ENCODE measurements at regions not wholly inside any gene's neighbourhood (a gene's known extent, or its start where the extent isn't known, plus 50 kb on each side); places are given as distances from the start of the nearest gene placed in this dataset.

- intact Hi-C loops (cut with micrococcal nuclease): no loop called here
- POLR2A ChIA-PET: no interaction called here
- Histone ChIP-seq H3K9ac (ENCODE audit: insufficient read depth in 1 of 2, low read depth in 2 of 2, low read length in 2 of 2) (no peak overlapping the region), H3K36me3 (ENCODE audit: control insufficient read depth, insufficient read depth, low read length) (no peaks in the 10 kb centered on the region), H3K27ac (ENCODE audit: extremely low read depth, low read depth, low read length) (no peak overlapping the region), H2AFZ (ENCODE audit: low read depth, low read length) (no peak overlapping the region), H3K9me3 (replicated peaks; ENCODE audit: control insufficient read depth, insufficient read depth, low read depth, low read length) (no peaks in the 10 kb centered on the region), H3K4me1 (replicated peaks in 1 of 2; ENCODE audit: control insufficient read depth in 2 of 2, insufficient read depth in 2 of 2, low read length in 2 of 2) (peaks cover 0 to 8% of the 10 kb centered on the region in 2 experiments; a peak in 1 of 5 replicates), H3K4me3 (no peak overlapping the region), H4K20me1 (replicated peaks; ENCODE audit: control insufficient read depth, insufficient read depth, low read length) (no peaks in the 10 kb centered on the region), H3K27me3 (ENCODE audit: control insufficient read depth in 2 of 2, insufficient read depth in 2 of 2, low read length in 2 of 2) (peaks cover 2 to 9% of the 10 kb centered on the region in 2 experiments; a peak in 3 of 5 replicates), H3K4me2 (ENCODE audit: insufficient read depth, low read length) (no peak overlapping the region), H3K9me1 (ENCODE audit: control insufficient read depth, insufficient read depth, low read length) (no peaks in the 10 kb centered on the region), H3K79me2 (ENCODE audit: control insufficient read depth, insufficient read depth, low read length) (no peaks in the 10 kb centered on the region)
- TF ChIP-seq HDAC1 (IDR thresholded peaks at IDR 0.05) (no peak), ARNT (IDR thresholded peaks at IDR 0.05) (no peak), SPI1 (IDR thresholded peaks at IDR 0.05; ENCODE audit: borderline replicate concordance, low read depth, low read length) (no peak), IRF2 (CRISPR knock-in tag; IDR thresholded peaks at IDR 0.05) (no peak), E2F5 (CRISPR knock-in tag; IDR thresholded peaks at IDR 0.05) (no peak), THAP12 (CRISPR knock-in tag; IDR thresholded peaks at IDR 0.05) (no peak), SP1 (CRISPR knock-in tag; IDR thresholded peaks at IDR 0.05) (no peak), NBN (IDR thresholded peaks at IDR 0.05; ENCODE audit: low read depth) (no peak), HNRNPLL (IDR thresholded peaks at IDR 0.05; ENCODE audit: low read depth, low read length, poor library complexity, severe bottlenecking) (no peak), EWSR1 (IDR thresholded peaks at IDR 0.05; ENCODE audit: borderline replicate concordance, low read depth, partially characterized antibody) (no peak), KLF16 (IDR thresholded peaks at IDR 0.05) (no peak), SREBF2 (CRISPR knock-in tag; IDR thresholded peaks at IDR 0.05) (no peak), MEF2A (IDR thresholded peaks at IDR 0.05; ENCODE audit: control insufficient read depth, low read depth, low read length) (no peak), ELF4 (CRISPR knock-in tag; IDR thresholded peaks at IDR 0.05) (no peak), ZNF77 (CRISPR knock-in tag; IDR thresholded peaks at IDR 0.05) (no peak), HNRNPH1 (optimal IDR thresholded peaks at IDR 0.05; ENCODE audit: low read depth, low read length) (no peak)
- in situ Hi-C loops (cut with MboI): no loop called here
- no TSS peak for BruUV-seq (replicated peaks)
- DNase-seq (ENCODE audit: extremely low read depth in 1 of 4, low spot score in 3 of 4) (no peak), ATAC-seq (no peak), FAIRE-seq (no peak)
- CTCF ChIA-PET (ENCODE audit: low intra/inter-chr PET ratio): no interaction called here
- WGBS (ENCODE audit: insufficient coverage, low coverage, missing lambda C conversion rate): 0% methylated on average over 3 of the region's 3 CpGs
Observed at GRCh38 chr16:9188721-9189120, 97.3 kb downstream of the HAPSTR1 start.
